Smooth muscle cell (in vitro differentiated cells): ENCODE measurements at regions not wholly inside any gene's neighbourhood (a gene's known extent, or its start where the extent isn't known, plus 50 kb on each side); places are given as distances from the start of the nearest gene placed in this dataset.
"Not testable (repeated sequence)": the region's sequence is repeated elsewhere in the genome, so short reads cannot be mapped to it uniquely, and the experiment has no call there.

Source experiments
- DNase-seq: peaks from one replicate; lab custom pipeline; 2025; ENCODE audit not compliant: unreplicated experiment; lab: John Stamatoyannopoulos, UW
- H2AFZ ChIP-seq: fragments of 200-600 bp; sonication (generic); 2 replicates; pipeline ENCODE4 v1.6.0; 2016; ENCODE audit warnings: antibody characterized with exemption, low read depth, mild to moderate bottlenecking
- H3F3A ChIP-seq: fragments of 200-600 bp; sonication (generic); 2 replicates; pipeline ENCODE4 v1.6.0; 2017; ENCODE audit warnings: antibody characterized with exemption, low read depth
- H3K27ac ChIP-seq: fragments of 200-600 bp; sonication (generic); 2 replicates; pipeline ENCODE4 v1.5.1; 2016; ENCODE audit warnings: low read depth, mild to moderate bottlenecking
- H3K27me3 ChIP-seq: fragments of 200-600 bp; sonication (generic); 2 replicates; pipeline ENCODE4 v1.6.1; 2016; ENCODE audit warnings: low read depth, mild to moderate bottlenecking
- H3K36me3 ChIP-seq: fragments of 200-600 bp; sonication (generic); 2 replicates; pipeline ENCODE4 v1.5.1; 2016; ENCODE audit warnings: low read depth
- H3K4me1 ChIP-seq: fragments of 200-600 bp; sonication (generic); 2 replicates; pipeline ENCODE4 v1.5.1; 2016; ENCODE audit warnings: low read depth
- H3K4me2 ChIP-seq: fragments of 200-600 bp; sonication (generic); 2 replicates; pipeline ENCODE4 v1.6.0; 2016; ENCODE audit warnings: mild to moderate bottlenecking
- H3K4me3 ChIP-seq: fragments of 200-600 bp; sonication (generic); 2 replicates; pipeline ENCODE4 v1.5.1; 2016; ENCODE audit warnings: mild to moderate bottlenecking
- H3K79me2 ChIP-seq: fragments of 200-600 bp; sonication (generic); 2 replicates; pipeline ENCODE4 v1.6.0; 2016; ENCODE audit warnings: low read depth, mild to moderate bottlenecking
- H3K9ac ChIP-seq: fragments of 200-600 bp; sonication (generic); 2 replicates; pipeline ENCODE4 v1.6.0; 2016; ENCODE audit warnings: low read depth
- H3K9me3 ChIP-seq: fragments of 200-600 bp; sonication (generic); replicated peaks from 2 replicates; pipeline ENCODE4 v1.5.1; 2016; ENCODE audit warnings: low read depth
- H4K20me1 ChIP-seq: fragments of 200-600 bp; sonication (generic); 2 replicates; pipeline ENCODE4 v1.6.0; 2016; ENCODE audit warnings: low read depth
- CTCF ChIP-seq: fragments of 200-600 bp; sonication (generic); IDR thresholded peaks from 2 replicates; pipeline ENCODE4 v1.5.1; 2017; ENCODE audit warnings: borderline replicate concordance, mild to moderate bottlenecking, antibody characterized with exemption; ENCODE audit not compliant: insufficient read depth, poor library complexity, severe bottlenecking
- WGBS: methylation state at CpG from one replicate; pipeline ENCODE4 v1.1.7; 2016; ENCODE audit warnings: low lambda C conversion rate; 5-methylcytosine and 5-hydroxymethylcytosine counted together

- H3K9ac ChIP-seq: no peak overlapping the region
- H3K27me3 ChIP-seq: no peaks in the 10 kb centered on the region
- 77% methylated on average over 5 of the region's 5 CpGs for WGBS
- H3K4me2 ChIP-seq: no peak overlapping the region
- no peaks in the 10 kb centered on the region for H4K20me1 ChIP-seq
- H3K79me2 ChIP-seq: no peaks in the 10 kb centered on the region
- TF ChIP-seq CTCF: no peak
- no peaks in the 10 kb centered on the region for H3K36me3 ChIP-seq
- DNase-seq: no peak
- H3K27ac ChIP-seq: no peak overlapping the region
- peaks cover 12% of the 10 kb centered on the region for H3F3A ChIP-seq
- no peaks in the 10 kb centered on the region for H3K9me3 ChIP-seq
- H3K4me3 ChIP-seq: no peak overlapping the region
- no peak overlapping the region for H2AFZ ChIP-seq
- peaks cover 12% of the 10 kb centered on the region for H3K4me1 ChIP-seq
Measured at GRCh38 chr12:114809097-114809496, 125.1 kb upstream of the TBX3 start.

GRCh38 chr12:114801381-114801780 is 117.4 kb upstream of the TBX3 start:
- not testable (repeated sequence) for H3K79me2 ChIP-seq, H3K36me3 ChIP-seq, DNase-seq, H4K20me1 ChIP-seq, H3K4me2 ChIP-seq, H3F3A ChIP-seq, H3K4me1 ChIP-seq, H3K9me3 ChIP-seq, H3K9ac ChIP-seq, H3K27ac ChIP-seq, H2AFZ ChIP-seq, H3K27me3 ChIP-seq, H3K4me3 ChIP-seq
- WGBS: 82% methylated on average over 3 of the region's 3 CpGs

- not testable (repeated sequence) for H3K4me3 ChIP-seq, H2AFZ ChIP-seq, H3F3A ChIP-seq, H3K27me3 ChIP-seq, DNase-seq, H3K36me3 ChIP-seq, H4K20me1 ChIP-seq, H3K4me1 ChIP-seq, H3K9ac ChIP-seq, H3K9me3 ChIP-seq, H3K79me2 ChIP-seq
- 39% methylated on average over 8 of the region's 8 CpGs for WGBS
- H3K27ac ChIP-seq: peak overlapping the region; percentile 54
- peak overlapping the region; percentile 59 for H3K4me2 ChIP-seq
Measured at GRCh38 chr12:114800566-114800965, 116.6 kb upstream of the TBX3 start.

GRCh38 chr12:114799574-114800487 is 115.9 kb upstream of the TBX3 start:
- H3K36me3 ChIP-seq: no peaks in the 10 kb centered on the region
- no peak for DNase-seq
- no peak overlapping the region for H3K9ac ChIP-seq
- peaks cover 7% of the 10 kb centered on the region for H3K4me1 ChIP-seq
- H3F3A ChIP-seq: no peaks in the 10 kb centered on the region
- peak overlapping the region; percentile 71 for H2AFZ ChIP-seq
- no peaks in the 10 kb centered on the region for H3K79me2 ChIP-seq
- no peaks in the 10 kb centered on the region for H3K27me3 ChIP-seq
- no peak overlapping the region for H3K4me3 ChIP-seq
- no peaks in the 10 kb centered on the region for H3K9me3 ChIP-seq
- TF ChIP-seq CTCF: no peak
- 36% methylated on average over 16 of the region's 16 CpGs for WGBS
- H3K27ac ChIP-seq: peak overlapping the region; percentile 54
- H3K4me2 ChIP-seq: peak overlapping the region; percentile 59
- no peaks in the 10 kb centered on the region for H4K20me1 ChIP-seq
